Thyroid gland (tissue), 4 donors: ENCODE measurements at regions not wholly inside any gene's neighbourhood (a gene's known extent, or its start where the extent isn't known, plus 50 kb on each side); places are given as distances from the start of the nearest gene placed in this dataset.

Source experiments
- DNase-seq, 2 donors: peaks; one replicate each; pipeline ENCODE4 v3.0.0-alpha.2; 2019
- H3K27ac ChIP-seq, 3 donors: fragments of 200-600 bp; sonication (generic); 1 replicate in 2 of 3; 2 replicates in 1 of 3; pipeline ENCODE4 v1.5.1; 2016 to 2019; ENCODE audit warnings: mild to moderate bottlenecking in 1 of 3, moderate library complexity in 1 of 3
- H3K27me3 ChIP-seq: fragments of 200-600 bp; sonication (generic); one replicate; pipeline ENCODE4 v1.5.1; 2019
- H3K36me3 ChIP-seq, 2 donors: fragments of 200-600 bp; sonication (generic); one replicate each; pipeline ENCODE4 v1.5.1; 2016 to 2019
- H3K4me1 ChIP-seq, 2 donors: fragments of 200-600 bp; sonication (generic); one replicate each; pipeline ENCODE4 v1.5.1; 2017 to 2019
- H3K4me3 ChIP-seq, 3 donors: fragments of 200-600 bp; sonication (generic); replicated peaks in 1 of 3; 1 replicate in 2 of 3; 2 replicates in 1 of 3; pipeline ENCODE4 v1.5.1; 2016; ENCODE audit warnings: mild to moderate bottlenecking in 1 of 3
- H3K9me3 ChIP-seq: fragments of 200-600 bp; sonication (generic); one replicate; pipeline ENCODE4 v1.5.1; 2017
- POLR2A ChIP-seq, 2 donors: fragments of 450-650 bp; IDR thresholded peaks; one replicate each; pipeline ENCODE4 v1.6.1; 2017; ENCODE audit warnings: antibody characterized with exemption in 2 of 2, mild to moderate bottlenecking in 2 of 2, moderate library complexity in 1 of 2
- WGBS, 2 donors: methylation state at CpG; one replicate each; pipeline ENCODE4 v1.1.5; 2017; 5-methylcytosine and 5-hydroxymethylcytosine counted together
- intact Hi-C: fragments of 100-400 bp; cut with DNase I; formaldehyde crosslinking; loops from one replicate; pipeline ENCODE4 v1.15.1; 2023
- TF ChIP-seq, protein P1 (sequence below), 6 experiments: fragments of 200-600 bp in 3 of 6; fragments of 450-650 bp in 3 of 6; sonication (generic) in 3 of 6; IDR thresholded peaks; one replicate each; pipeline ENCODE4 v1.5.1; 2016 to 2019; ENCODE audit warnings: antibody characterized with exemption in 6 of 6, mild to moderate bottlenecking in 2 of 6, inconsistent platforms in 1 of 6, moderate library complexity in 1 of 6

DNA sequence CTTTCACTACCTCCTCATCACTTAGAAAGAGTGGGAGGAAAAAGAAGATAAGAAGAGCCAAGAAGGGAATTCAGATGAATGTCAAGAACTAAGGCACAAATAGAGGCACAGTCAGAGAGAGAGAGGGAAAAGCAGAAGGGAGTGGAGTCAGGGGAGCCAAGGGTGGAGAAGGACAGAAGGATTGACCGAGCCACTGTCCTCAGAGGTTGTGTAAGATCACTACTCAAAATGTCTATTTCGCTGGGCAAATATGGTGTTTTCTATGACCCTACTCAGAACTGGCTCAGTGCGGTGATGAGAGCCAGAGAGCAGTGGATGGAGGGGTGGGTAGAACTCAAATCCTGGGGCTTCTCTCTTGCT, 139.2 kb upstream of the HS3ST2 start:
- H3K4me3 ChIP-seq = no peak overlapping the region
- H3K9me3 ChIP-seq = no peaks in the 10 kb centered on the region
- intact Hi-C loops = loop anchor here (10.0 kb wide), 1 partner anchor 1100 kb away; no protein-coding TSS in a partner anchor
- H3K4me1 ChIP-seq = no peaks in the 10 kb centered on the region
- H3K36me3 ChIP-seq = no peaks in the 10 kb centered on the region
- TF ChIP-seq POLR2A (IDR thresholded peaks at IDR 0.05) = no peak
- TF ChIP-seq, protein P1, sequence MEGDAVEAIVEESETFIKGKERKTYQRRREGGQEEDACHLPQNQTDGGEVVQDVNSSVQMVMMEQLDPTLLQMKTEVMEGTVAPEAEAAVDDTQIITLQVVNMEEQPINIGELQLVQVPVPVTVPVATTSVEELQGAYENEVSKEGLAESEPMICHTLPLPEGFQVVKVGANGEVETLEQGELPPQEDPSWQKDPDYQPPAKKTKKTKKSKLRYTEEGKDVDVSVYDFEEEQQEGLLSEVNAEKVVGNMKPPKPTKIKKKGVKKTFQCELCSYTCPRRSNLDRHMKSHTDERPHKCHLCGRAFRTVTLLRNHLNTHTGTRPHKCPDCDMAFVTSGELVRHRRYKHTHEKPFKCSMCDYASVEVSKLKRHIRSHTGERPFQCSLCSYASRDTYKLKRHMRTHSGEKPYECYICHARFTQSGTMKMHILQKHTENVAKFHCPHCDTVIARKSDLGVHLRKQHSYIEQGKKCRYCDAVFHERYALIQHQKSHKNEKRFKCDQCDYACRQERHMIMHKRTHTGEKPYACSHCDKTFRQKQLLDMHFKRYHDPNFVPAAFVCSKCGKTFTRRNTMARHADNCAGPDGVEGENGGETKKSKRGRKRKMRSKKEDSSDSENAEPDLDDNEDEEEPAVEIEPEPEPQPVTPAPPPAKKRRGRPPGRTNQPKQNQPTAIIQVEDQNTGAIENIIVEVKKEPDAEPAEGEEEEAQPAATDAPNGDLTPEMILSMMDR (IDR thresholded peaks at IDR 0.05) = no peak
- WGBS, 2 donors = 76 to 90% methylated on average over 3 of the region's 3 CpGs
- H3K27me3 ChIP-seq = no peaks in the 10 kb centered on the region
- H3K27ac ChIP-seq = no peak overlapping the region
- DNase-seq = no peak

- Histone ChIP-seq H3K27ac (no peak overlapping the region), H3K27me3 (no peaks in the 10 kb centered on the region), H3K36me3 (no peaks in the 10 kb centered on the region), H3K4me3 (no peak overlapping the region), H3K4me1 (no peaks in the 10 kb centered on the region), H3K9me3 (no peaks in the 10 kb centered on the region)
- DNase-seq = no peak
- intact Hi-C loops = loop anchor here (10.0 kb wide), 1 partner anchor 1101 kb away; no protein-coding TSS in a partner anchor
- TF ChIP-seq, protein P1 (IDR thresholded peaks at IDR 0.05) = no peak
- no peak for TF ChIP-seq POLR2A (IDR thresholded peaks at IDR 0.05)
- 76 to 81% methylated on average over 4 of the region's 4 CpGs for WGBS, 2 donors
Observed at GRCh38 chr16:22675745-22676540, 138.0 kb upstream of the HS3ST2 start.

GRCh38 chr16:22677024-22677830, 136.7 kb upstream of the HS3ST2 start:
- DNase-seq = no peak
- Histone ChIP-seq H3K36me3 (no peaks in the 10 kb centered on the region), H3K4me1 (no peaks in the 10 kb centered on the region), H3K4me3 (no peak overlapping the region), H3K9me3 (no peaks in the 10 kb centered on the region), H3K27me3 (no peaks in the 10 kb centered on the region), H3K27ac (no peak overlapping the region)
- TF ChIP-seq POLR2A (IDR thresholded peaks at IDR 0.05) = no peak
- TF ChIP-seq, protein P1 (IDR thresholded peaks at IDR 0.05) = no peak
- intact Hi-C loops = loop anchor here (10.0 kb wide), 1 partner anchor 1102 kb away; no protein-coding TSS in a partner anchor
- WGBS, 2 donors = 82 to 83% methylated on average over 8 of the region's 8 CpGs

GRCh38 chr16:22678311-22678710, 135.7 kb upstream of the HS3ST2 start:
- Histone ChIP-seq H3K36me3 (no peaks in the 10 kb centered on the region), H3K4me1 (no peaks in the 10 kb centered on the region), H3K27ac (no peak overlapping the region), H3K9me3 (no peaks in the 10 kb centered on the region), H3K27me3 (no peaks in the 10 kb centered on the region), H3K4me3 (no peak overlapping the region)
- DNase-seq = no peak
- intact Hi-C loops = loop anchor here (10.0 kb wide), 1 partner anchor 1104 kb away; no protein-coding TSS in a partner anchor
- 78 to 85% methylated on average over 2 of the region's 2 CpGs for WGBS, 2 donors
- TF ChIP-seq, protein P1 (IDR thresholded peaks at IDR 0.05) = no peak
- no peak for TF ChIP-seq POLR2A (IDR thresholded peaks at IDR 0.05)
